ENCODE measurements at regions not wholly inside any gene's neighbourhood (a gene's known extent, or its start where the extent isn't known, plus 50 kb on each side); places are given as distances from the start of the nearest gene placed in this dataset.

DNA sequence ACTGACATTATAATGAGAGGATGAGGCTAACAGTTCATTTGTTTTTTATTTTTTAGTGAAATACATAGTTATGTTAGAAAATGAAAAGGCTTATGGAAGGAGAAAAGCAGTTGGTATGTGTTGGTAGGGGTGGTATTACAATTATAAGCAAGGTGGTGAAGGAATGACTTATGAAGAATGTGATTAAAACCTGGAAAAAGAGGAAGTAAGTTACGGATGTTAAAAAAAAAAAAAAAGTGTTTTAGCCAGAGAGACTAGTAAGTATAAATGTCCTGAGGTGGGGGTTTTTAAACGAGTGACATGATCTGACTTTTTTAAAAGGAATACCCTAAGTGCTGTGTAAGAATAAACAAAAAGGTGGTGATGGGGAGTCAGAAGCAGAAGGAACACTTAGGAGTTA lies 206.8 kb downstream of the IL15 start:
- TF ChIP-seq, protein P1, sequence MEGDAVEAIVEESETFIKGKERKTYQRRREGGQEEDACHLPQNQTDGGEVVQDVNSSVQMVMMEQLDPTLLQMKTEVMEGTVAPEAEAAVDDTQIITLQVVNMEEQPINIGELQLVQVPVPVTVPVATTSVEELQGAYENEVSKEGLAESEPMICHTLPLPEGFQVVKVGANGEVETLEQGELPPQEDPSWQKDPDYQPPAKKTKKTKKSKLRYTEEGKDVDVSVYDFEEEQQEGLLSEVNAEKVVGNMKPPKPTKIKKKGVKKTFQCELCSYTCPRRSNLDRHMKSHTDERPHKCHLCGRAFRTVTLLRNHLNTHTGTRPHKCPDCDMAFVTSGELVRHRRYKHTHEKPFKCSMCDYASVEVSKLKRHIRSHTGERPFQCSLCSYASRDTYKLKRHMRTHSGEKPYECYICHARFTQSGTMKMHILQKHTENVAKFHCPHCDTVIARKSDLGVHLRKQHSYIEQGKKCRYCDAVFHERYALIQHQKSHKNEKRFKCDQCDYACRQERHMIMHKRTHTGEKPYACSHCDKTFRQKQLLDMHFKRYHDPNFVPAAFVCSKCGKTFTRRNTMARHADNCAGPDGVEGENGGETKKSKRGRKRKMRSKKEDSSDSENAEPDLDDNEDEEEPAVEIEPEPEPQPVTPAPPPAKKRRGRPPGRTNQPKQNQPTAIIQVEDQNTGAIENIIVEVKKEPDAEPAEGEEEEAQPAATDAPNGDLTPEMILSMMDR (IDR thresholded peaks at IDR 0.05; ENCODE audit: low read length) = no peak
- no peak for TF ChIP-seq EZH2phosphoT487 (IDR thresholded peaks at IDR 0.05; ENCODE audit: low read length)
- no peak for TF ChIP-seq EZH2 (optimal IDR thresholded peaks at IDR 0.05; ENCODE audit: low read depth, low read length)
- H3K9ac ChIP-seq (ENCODE audit: low read length) = no peak overlapping the region
- no peak for DNase-seq
- H3K4me2 ChIP-seq (ENCODE audit: low read depth, low read length) = no peak overlapping the region
- H3K4me3 ChIP-seq (ENCODE audit: low read length) = no peak overlapping the region
- no peaks in the 10 kb centered on the region for H3K36me3 ChIP-seq (replicated peaks; ENCODE audit: insufficient read depth, low read length)
- H3K9me2 ChIP-seq (replicated peaks; ENCODE audit: insufficient read depth, low read length) = no peaks in the 10 kb centered on the region
- no peaks in the 10 kb centered on the region for H4K20me1 ChIP-seq (ENCODE audit: insufficient read depth, low read length)
- H3K27me3 ChIP-seq (replicated peaks; ENCODE audit: insufficient read depth, low read length) = no peaks in the 10 kb centered on the region
- H3K27ac ChIP-seq (ENCODE audit: low read length) = no peak overlapping the region
- no peaks in the 10 kb centered on the region for H3F3A ChIP-seq (ENCODE audit: insufficient read depth, low read length)
- H3K9me3 ChIP-seq (replicated peaks; ENCODE audit: insufficient read depth, low read length) = no peaks in the 10 kb centered on the region
- H3K4me1 ChIP-seq (ENCODE audit: low read length) = no peaks in the 10 kb centered on the region
- no peaks in the 10 kb centered on the region for H3K79me2 ChIP-seq (ENCODE audit: low read length)
- H2AFZ ChIP-seq (ENCODE audit: low read length) = no peak overlapping the region

DNA sequence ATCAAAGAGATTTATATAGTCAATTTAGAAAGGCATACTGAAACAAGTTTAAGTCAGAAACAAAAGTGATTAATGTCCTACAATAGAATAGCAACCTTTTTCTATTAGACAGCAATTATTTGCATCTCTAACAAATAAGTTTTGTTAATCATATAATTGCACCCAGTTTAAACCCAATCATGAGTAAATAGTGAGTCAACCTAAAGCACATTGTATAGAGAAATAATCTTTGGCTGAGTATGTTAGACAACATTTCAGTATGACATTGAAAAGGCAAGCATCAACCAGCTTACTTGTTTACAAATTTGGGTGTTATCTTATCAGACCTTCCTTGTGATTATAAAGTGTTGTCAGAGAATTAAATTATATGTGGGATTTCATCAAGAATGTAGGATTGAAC lies 209.5 kb downstream of the IL15 start:
- Histone ChIP-seq H3K4me1 (ENCODE audit: low read length) (no peaks in the 10 kb centered on the region), H3K79me2 (ENCODE audit: low read length) (no peaks in the 10 kb centered on the region), H2AFZ (ENCODE audit: low read length) (no peak overlapping the region), H3K27ac (ENCODE audit: low read length) (no peak overlapping the region), H3K4me3 (ENCODE audit: low read length) (no peak overlapping the region), H4K20me1 (ENCODE audit: insufficient read depth, low read length) (no peaks in the 10 kb centered on the region), H3K9me2 (replicated peaks; ENCODE audit: insufficient read depth, low read length) (no peaks in the 10 kb centered on the region), H3K9me3 (replicated peaks; ENCODE audit: insufficient read depth, low read length) (no peaks in the 10 kb centered on the region), H3K36me3 (replicated peaks; ENCODE audit: insufficient read depth, low read length) (no peaks in the 10 kb centered on the region), H3F3A (ENCODE audit: insufficient read depth, low read length) (no peaks in the 10 kb centered on the region), H3K4me2 (ENCODE audit: low read depth, low read length) (no peak overlapping the region), H3K27me3 (replicated peaks; ENCODE audit: insufficient read depth, low read length) (no peaks in the 10 kb centered on the region), H3K9ac (ENCODE audit: low read length) (no peak overlapping the region)
- DNase-seq = no peak
- TF ChIP-seq EZH2phosphoT487 (IDR thresholded peaks at IDR 0.05; ENCODE audit: low read length) (no peak), EZH2 (optimal IDR thresholded peaks at IDR 0.05; ENCODE audit: low read depth, low read length) (no peak)
- TF ChIP-seq, protein P1 (IDR thresholded peaks at IDR 0.05; ENCODE audit: low read length) = no peak

DNA sequence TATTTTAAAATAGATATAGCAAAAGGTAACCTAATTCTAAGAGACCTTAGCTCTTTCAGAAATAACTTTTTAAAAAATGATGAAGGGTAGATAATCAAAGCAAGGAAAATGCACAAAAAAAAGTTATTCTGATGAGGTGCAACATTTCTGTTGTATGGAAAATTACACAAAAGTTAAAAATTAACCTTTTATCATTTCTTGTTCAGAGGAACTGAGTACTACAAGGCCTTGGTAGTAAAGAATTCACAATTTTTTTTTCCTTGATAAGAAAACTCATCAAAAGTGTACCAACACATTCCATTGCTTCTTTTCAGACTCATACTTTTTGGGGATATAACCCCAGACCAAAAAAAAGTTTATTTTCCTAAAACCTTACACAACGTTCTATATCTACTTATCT lies 213.0 kb downstream of the IL15 start:
- Histone ChIP-seq H3K27ac (ENCODE audit: low read length) (no peak overlapping the region), H3K36me3 (replicated peaks; ENCODE audit: insufficient read depth, low read length) (no peaks in the 10 kb centered on the region), H3K9ac (ENCODE audit: low read length) (no peak overlapping the region), H2AFZ (ENCODE audit: low read length) (no peak overlapping the region), H3K9me2 (replicated peaks; ENCODE audit: insufficient read depth, low read length) (no peaks in the 10 kb centered on the region), H3K4me2 (ENCODE audit: low read depth, low read length) (no peak overlapping the region), H3K9me3 (replicated peaks; ENCODE audit: insufficient read depth, low read length) (no peaks in the 10 kb centered on the region), H3K4me1 (ENCODE audit: low read length) (no peaks in the 10 kb centered on the region), H4K20me1 (ENCODE audit: insufficient read depth, low read length) (no peaks in the 10 kb centered on the region), H3F3A (ENCODE audit: insufficient read depth, low read length) (no peaks in the 10 kb centered on the region), H3K79me2 (ENCODE audit: low read length) (no peaks in the 10 kb centered on the region), H3K27me3 (replicated peaks; ENCODE audit: insufficient read depth, low read length) (no peaks in the 10 kb centered on the region), H3K4me3 (ENCODE audit: low read length) (no peak overlapping the region)
- no peak for DNase-seq
- no peak for TF ChIP-seq EZH2phosphoT487 (IDR thresholded peaks at IDR 0.05; ENCODE audit: low read length)
- TF ChIP-seq EZH2 (optimal IDR thresholded peaks at IDR 0.05; ENCODE audit: low read depth, low read length) = no peak

DNA sequence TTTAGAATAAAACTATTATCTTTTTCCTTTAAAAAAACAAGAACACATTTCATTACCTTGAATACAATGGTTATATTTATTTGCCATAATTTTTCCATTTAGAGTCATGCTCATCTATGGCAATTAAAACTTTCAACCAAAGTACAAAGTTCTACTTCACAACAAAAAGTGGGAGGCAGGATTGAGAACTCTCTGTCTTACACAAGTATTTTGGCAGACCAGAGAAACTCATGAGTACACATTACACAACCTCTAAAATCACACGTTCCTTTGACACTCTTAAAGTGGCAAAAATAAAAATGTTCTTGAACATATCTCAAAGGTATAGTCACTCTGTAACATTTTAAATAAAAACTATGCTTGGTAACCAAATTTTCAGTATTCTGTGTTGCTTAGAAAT lies 213.4 kb downstream of the IL15 start:
- Histone ChIP-seq H3K36me3 (replicated peaks; ENCODE audit: insufficient read depth, low read length) (no peaks in the 10 kb centered on the region), H3K9me3 (replicated peaks; ENCODE audit: insufficient read depth, low read length) (no peaks in the 10 kb centered on the region), H3K4me2 (ENCODE audit: low read depth, low read length) (no peak overlapping the region), H3K27ac (ENCODE audit: low read length) (no peak overlapping the region), H3K27me3 (replicated peaks; ENCODE audit: insufficient read depth, low read length) (no peaks in the 10 kb centered on the region), H3K4me1 (ENCODE audit: low read length) (no peaks in the 10 kb centered on the region), H3K4me3 (ENCODE audit: low read length) (no peak overlapping the region), H2AFZ (ENCODE audit: low read length) (no peak overlapping the region), H4K20me1 (ENCODE audit: insufficient read depth, low read length) (no peaks in the 10 kb centered on the region), H3F3A (ENCODE audit: insufficient read depth, low read length) (no peaks in the 10 kb centered on the region), H3K9me2 (replicated peaks; ENCODE audit: insufficient read depth, low read length) (no peaks in the 10 kb centered on the region), H3K79me2 (ENCODE audit: low read length) (no peaks in the 10 kb centered on the region), H3K9ac (ENCODE audit: low read length) (no peak overlapping the region)
- no peak for DNase-seq
- TF ChIP-seq, protein P1 (IDR thresholded peaks at IDR 0.05; ENCODE audit: low read length) = no peak
- TF ChIP-seq EZH2phosphoT487 (IDR thresholded peaks at IDR 0.05; ENCODE audit: low read length) (no peak), EZH2 (optimal IDR thresholded peaks at IDR 0.05; ENCODE audit: low read depth, low read length) (no peak)

Data from MM.1S (cell line).